Activated T-cell treated with anti-CD3 and anti-CD28 coated beads, Interleukin-2, amount 50 U/mL, for 24 hours (primary cell): ENCODE measurements at regions not wholly inside any gene's neighbourhood (a gene's known extent, or its start where the extent isn't known, plus 50 kb on each side); places are given as distances from the start of the nearest gene placed in this dataset.
"Not testable (repeated sequence)": the region's sequence is repeated elsewhere in the genome, so short reads cannot be mapped to it uniquely, and the experiment has no call there.

Experiments
- DNase-seq: peaks from one replicate; pipeline ENCODE4 v3.0.0-alpha.2; 2020
- H3K27ac Mint-ChIP-seq: 2 replicates; pipeline ENCODE4 v1.8.0; 2020; ENCODE audit warnings: mild to moderate bottlenecking, mixed read lengths
- H3K27me3 Mint-ChIP-seq: 2 replicates; pipeline ENCODE4 v1.8.0; 2020; ENCODE audit warnings: mixed read lengths
- H3K36me3 Mint-ChIP-seq: 2 replicates; pipeline ENCODE4 v1.8.0; 2020; ENCODE audit warnings: low read depth, mixed read lengths
- H3K4me1 Mint-ChIP-seq: 2 replicates; pipeline ENCODE4 v1.8.0; 2020; ENCODE audit warnings: low read depth, mixed read lengths
- H3K4me3 Mint-ChIP-seq: 2 replicates; pipeline ENCODE4 v1.8.0; 2020; ENCODE audit warnings: mild to moderate bottlenecking, moderate library complexity, mixed read lengths
- H3K9me3 Mint-ChIP-seq: 2 replicates; pipeline ENCODE4 v1.8.0; 2020; ENCODE audit warnings: mixed read lengths

DNA sequence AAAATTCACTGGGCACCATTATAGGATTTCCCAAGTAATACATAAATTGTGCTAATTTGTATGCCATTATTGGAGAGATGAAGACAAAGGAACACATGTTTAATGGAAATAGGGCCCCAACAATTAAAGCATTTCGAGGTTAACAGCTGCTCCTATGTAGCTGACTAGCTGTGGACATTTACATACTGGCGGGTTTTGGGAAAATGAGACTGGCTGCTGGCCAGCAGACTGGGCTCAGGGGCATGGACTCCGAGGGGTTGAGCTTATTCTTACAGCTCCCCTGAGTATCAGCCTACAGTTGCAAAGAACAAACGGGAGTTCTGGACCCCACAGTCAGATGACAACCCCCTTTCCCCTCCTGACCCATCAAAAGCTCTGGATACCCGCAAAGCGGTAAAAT, 91.9 kb upstream of the MYO3A start:
- peaks cover 5% of the 10 kb centered on the region for H3K9me3 Mint-ChIP-seq
- no peak overlapping the region for H3K27ac Mint-ChIP-seq
- no peaks in the 10 kb centered on the region for H3K27me3 Mint-ChIP-seq
- no peak overlapping the region for H3K4me3 Mint-ChIP-seq
- DNase-seq, result no peak
- no peaks in the 10 kb centered on the region for H3K4me1 Mint-ChIP-seq
- H3K36me3 Mint-ChIP-seq, result no peaks in the 10 kb centered on the region

DNA sequence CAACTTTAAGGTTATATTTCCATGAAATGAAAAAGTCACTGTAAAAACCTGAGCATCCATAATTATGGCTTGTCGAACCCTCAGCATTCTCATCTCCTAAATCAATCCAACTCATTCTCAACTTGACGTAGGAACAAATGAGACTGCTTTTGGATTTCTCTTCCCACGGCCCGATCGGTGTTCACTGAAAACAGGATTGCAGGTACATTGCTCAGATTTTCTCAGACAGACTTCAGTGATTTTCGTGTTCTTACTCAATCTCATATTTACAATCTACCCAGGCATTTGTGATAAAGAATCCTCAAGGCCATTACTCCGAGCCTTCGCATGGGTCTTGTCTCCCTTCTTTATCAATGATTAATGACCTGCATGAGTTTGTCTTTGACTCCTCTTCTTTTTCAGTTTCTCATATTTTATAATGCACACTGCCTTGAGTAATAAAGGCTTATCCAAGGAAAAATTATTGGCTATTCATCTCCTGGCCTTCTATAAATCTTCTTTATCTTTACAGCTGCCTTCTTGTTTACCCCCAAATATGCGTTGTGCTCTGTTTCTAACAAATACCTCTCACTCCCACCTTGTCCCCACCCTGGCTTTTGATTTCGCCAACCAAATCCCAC, 90.4 kb upstream of the MYO3A start:
- no peak for DNase-seq
- Mint-ChIP-seq H3K27ac (no peak overlapping the region), H3K4me3 (no peak overlapping the region), H3K27me3 (no peaks in the 10 kb centered on the region), H3K9me3 (peaks cover 5% of the 10 kb centered on the region), H3K36me3 (no peaks in the 10 kb centered on the region), H3K4me1 (no peaks in the 10 kb centered on the region)

DNA sequence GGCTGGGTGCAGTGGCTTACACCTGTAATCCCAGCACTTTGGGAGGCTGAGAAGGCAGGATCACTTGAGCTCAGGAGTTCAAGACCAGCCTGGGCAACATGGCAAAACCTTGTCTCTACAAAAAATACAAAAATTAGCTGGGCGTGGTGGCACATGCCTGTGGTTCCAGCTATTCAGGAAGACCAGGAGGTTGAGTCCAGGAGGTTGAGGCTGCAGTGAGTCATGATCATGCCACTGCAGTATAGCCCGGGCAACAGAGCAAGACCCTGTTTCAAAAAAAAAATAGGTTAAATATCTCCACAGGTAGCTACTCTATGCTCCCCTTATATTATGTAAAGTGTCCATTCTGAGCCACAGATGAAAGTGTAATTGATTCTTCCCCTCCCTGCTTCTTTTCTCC, 89.3 kb upstream of the MYO3A start:
- H3K4me1 Mint-ChIP-seq, H3K4me3 Mint-ChIP-seq, H3K9me3 Mint-ChIP-seq, H3K27ac Mint-ChIP-seq, DNase-seq, H3K36me3 Mint-ChIP-seq, H3K27me3 Mint-ChIP-seq: not testable (repeated sequence)

DNA sequence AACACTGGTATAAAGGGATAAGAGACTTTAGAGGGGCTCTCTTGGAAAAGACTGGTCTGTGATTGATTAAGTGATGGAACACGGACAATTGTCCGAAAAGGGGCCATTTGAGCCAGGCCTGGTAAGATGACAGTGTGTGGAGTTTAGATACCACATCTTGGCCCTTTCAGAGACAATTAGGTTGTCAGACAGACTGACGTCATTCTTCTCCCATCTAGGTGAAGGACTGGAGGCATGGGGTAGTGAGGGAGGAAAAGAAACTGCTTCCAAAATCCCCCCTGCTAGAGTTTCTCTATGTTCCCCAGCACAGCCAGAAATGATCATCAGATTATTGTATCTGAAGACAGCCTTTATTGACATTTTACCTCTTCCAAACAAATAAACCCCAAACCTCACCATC, 84.8 kb upstream of the MYO3A start:
- no peak for DNase-seq
- H3K36me3 Mint-ChIP-seq, result no peaks in the 10 kb centered on the region
- H3K4me1 Mint-ChIP-seq, result no peaks in the 10 kb centered on the region
- H3K9me3 Mint-ChIP-seq, result no peaks in the 10 kb centered on the region
- H3K27me3 Mint-ChIP-seq, result peaks cover 13% of the 10 kb centered on the region
- no peak overlapping the region for H3K27ac Mint-ChIP-seq
- no peak overlapping the region for H3K4me3 Mint-ChIP-seq

DNA sequence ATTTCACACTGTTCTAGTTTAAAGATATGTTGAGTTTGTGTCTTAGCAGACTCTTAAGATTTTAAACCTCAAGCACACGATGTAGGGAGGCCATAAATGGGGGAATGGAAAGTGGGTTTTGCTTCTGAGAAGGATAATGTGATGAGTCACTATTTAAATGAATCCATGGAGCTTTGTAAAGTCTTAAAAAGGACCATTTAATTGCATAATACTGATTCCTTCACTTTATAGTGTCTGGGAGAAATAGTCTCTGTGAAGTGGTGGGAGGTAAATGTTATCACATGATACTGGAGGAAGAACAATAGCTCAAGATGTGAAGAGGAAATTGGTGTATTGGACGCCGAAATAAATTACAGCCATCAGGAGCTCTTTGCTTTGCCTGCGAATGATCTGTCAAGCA, 84.0 kb upstream of the MYO3A start:
- Mint-ChIP-seq H3K36me3 (no peaks in the 10 kb centered on the region), H3K4me3 (no peak overlapping the region), H3K27me3 (peaks cover 13% of the 10 kb centered on the region), H3K9me3 (no peaks in the 10 kb centered on the region), H3K4me1 (no peaks in the 10 kb centered on the region), H3K27ac (no peak overlapping the region)
- no peak for DNase-seq

DNA sequence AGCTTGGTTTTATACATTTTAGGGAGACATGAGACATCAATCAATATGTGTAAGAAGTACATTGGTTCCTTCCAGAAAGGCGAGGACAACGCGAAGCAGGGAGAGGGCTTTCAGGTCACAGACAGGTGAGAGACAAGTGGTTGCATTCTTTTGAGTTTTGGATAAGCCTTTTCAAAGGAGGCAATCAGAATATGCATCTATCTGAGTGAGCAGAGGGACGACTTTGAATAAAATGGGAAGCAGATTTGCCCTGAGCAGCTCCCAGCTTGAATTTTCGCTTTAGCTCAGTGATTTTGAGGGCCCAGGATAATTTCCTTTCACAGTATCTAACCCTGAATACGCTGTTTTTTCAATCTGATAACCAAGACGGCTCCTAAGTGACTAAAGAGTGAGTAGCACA, 82.5 kb upstream of the MYO3A start:
- H3K9me3 Mint-ChIP-seq, result no peaks in the 10 kb centered on the region
- H3K27me3 Mint-ChIP-seq, result peaks cover 13% of the 10 kb centered on the region
- no peaks in the 10 kb centered on the region for H3K36me3 Mint-ChIP-seq
- no peak overlapping the region for H3K4me3 Mint-ChIP-seq
- H3K4me1 Mint-ChIP-seq, result no peaks in the 10 kb centered on the region
- no peak for DNase-seq
- no peak overlapping the region for H3K27ac Mint-ChIP-seq

DNA sequence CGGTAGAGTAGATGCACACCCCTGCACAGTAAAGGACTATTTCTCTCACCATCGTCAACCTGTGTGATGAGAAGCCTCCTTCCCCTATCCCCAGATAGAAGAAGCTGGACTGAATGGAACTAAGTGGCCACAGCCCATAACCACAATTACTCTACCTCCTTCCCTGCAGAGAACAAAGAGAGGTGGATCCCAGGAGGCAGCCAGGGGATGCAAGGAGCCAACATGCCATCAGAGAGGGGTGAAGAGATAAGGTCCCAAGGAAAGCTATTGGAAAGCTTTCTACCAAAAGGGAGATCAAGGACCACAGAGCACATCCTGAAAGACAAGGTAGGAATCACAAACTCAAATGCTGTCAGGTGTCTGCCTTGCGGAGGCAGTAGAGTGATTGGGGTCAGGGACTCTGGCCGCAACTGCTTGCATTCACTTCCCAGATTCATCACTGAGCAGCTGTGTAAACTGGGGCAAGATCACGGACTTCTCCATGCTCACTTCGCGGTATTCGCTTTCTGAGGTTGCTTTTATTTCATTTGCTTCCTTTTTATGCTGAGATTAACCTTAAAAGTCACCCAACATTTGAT, 81.6 kb upstream of the MYO3A start:
- H3K4me3 Mint-ChIP-seq, result no peak overlapping the region
- peaks cover 16% of the 10 kb centered on the region for H3K27me3 Mint-ChIP-seq
- no peaks in the 10 kb centered on the region for H3K4me1 Mint-ChIP-seq
- H3K27ac Mint-ChIP-seq, result no peak overlapping the region
- H3K9me3 Mint-ChIP-seq, result no peaks in the 10 kb centered on the region
- DNase-seq, result no peak
- H3K36me3 Mint-ChIP-seq, result no peaks in the 10 kb centered on the region

DNA sequence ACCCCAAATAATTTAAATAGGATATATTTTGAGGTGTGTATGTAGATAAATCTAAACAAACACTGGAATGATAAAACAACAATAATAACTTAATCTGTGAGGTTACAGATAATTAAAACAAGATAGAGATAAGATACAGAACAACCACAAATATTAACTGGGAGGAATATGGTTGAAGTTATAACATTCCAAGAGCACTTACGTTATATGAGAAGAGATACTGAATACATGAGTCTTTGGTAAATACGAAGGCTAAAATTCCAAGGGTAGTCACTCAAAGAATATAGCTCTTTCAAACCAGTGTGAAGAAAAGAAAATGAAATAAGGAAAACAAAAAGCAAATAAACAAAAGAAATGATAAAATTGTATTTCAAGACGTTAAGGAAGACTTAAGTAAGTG, 76.0 kb upstream of the MYO3A start:
- H3K4me3 Mint-ChIP-seq, result no peak overlapping the region
- DNase-seq, result no peak
- no peak overlapping the region for H3K27ac Mint-ChIP-seq
- H3K9me3 Mint-ChIP-seq, result no peaks in the 10 kb centered on the region
- peaks cover 6% of the 10 kb centered on the region for H3K27me3 Mint-ChIP-seq
- no peaks in the 10 kb centered on the region for H3K36me3 Mint-ChIP-seq
- no peaks in the 10 kb centered on the region for H3K4me1 Mint-ChIP-seq

DNA sequence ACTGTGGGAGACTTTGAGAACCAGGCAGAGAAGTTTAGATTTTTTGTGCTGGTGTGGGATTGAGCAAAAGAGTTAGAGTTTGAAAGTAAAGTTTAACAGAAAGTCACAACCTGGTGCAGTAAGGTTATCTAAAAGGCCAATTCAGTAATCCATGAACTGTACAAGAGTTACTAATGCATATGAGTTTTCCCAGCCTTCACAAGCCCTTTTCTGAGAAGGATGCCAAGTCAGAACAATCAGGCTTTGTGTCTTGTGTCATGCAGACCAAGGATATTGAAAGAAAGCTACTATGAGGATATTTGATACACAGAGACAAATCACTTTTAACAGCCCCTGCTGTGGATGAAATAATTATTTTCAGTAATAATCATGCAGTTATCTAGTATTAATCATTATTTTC, 68.8 kb upstream of the MYO3A start:
- H3K36me3 Mint-ChIP-seq, result no peaks in the 10 kb centered on the region
- no peaks in the 10 kb centered on the region for H3K4me1 Mint-ChIP-seq
- peaks cover 6% of the 10 kb centered on the region for H3K9me3 Mint-ChIP-seq
- H3K4me3 Mint-ChIP-seq, result no peak overlapping the region
- no peaks in the 10 kb centered on the region for H3K27me3 Mint-ChIP-seq
- H3K27ac Mint-ChIP-seq, result no peak overlapping the region
- DNase-seq, result no peak

DNA sequence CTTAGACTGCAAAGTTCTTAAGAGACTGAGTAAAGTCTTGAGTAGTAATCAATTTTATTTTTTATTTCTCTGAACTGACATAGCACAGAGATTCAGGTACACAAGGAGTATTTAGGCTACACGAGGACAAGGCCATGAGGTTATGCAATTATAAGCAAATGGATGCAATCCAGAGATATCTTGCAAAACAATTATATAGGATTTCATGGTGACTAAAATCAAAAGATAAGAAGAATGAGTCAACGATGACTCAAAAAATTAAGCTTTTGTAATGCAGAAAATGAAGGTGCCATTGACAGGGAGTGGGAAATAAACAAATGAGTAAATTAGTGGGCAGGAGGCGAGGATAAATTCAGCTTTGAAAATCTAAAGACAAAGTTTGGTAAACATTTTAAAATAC, 66.7 kb upstream of the MYO3A start:
- H3K4me3 Mint-ChIP-seq, result no peak overlapping the region
- no peak for DNase-seq
- no peaks in the 10 kb centered on the region for H3K36me3 Mint-ChIP-seq
- peaks cover 6% of the 10 kb centered on the region for H3K9me3 Mint-ChIP-seq
- peaks cover 2% of the 10 kb centered on the region for H3K27me3 Mint-ChIP-seq
- no peaks in the 10 kb centered on the region for H3K4me1 Mint-ChIP-seq
- no peak overlapping the region for H3K27ac Mint-ChIP-seq

DNA sequence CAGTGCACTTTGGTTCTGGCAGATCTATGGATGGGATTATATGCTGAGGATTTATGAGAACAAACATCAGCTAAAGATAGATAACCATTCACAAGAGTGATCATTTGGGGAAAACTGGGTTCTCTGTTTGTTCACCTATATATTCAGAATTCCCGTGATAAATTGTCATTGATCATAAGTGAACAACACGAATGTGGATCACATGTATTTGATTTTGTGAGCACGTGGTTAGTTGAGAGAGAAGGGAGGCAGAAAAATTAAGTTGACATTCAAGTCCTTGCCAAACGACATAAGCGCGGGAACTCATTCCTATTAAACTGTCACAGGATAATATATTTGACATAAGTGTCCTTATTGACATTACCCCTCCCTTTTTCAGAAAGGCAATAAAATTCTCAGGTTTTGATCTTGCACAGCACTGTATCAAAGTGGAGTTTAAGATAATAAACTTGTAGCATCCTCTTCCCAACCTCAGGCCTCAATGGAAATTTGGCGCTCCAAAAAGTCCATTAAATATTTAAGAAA, 64.9 kb upstream of the MYO3A start:
- H3K27me3 Mint-ChIP-seq, result peaks cover 4% of the 10 kb centered on the region
- no peaks in the 10 kb centered on the region for H3K4me1 Mint-ChIP-seq
- no peaks in the 10 kb centered on the region for H3K36me3 Mint-ChIP-seq
- H3K4me3 Mint-ChIP-seq, result no peak overlapping the region
- H3K9me3 Mint-ChIP-seq, result peaks cover 4% of the 10 kb centered on the region
- no peak for DNase-seq
- no peak overlapping the region for H3K27ac Mint-ChIP-seq

DNA sequence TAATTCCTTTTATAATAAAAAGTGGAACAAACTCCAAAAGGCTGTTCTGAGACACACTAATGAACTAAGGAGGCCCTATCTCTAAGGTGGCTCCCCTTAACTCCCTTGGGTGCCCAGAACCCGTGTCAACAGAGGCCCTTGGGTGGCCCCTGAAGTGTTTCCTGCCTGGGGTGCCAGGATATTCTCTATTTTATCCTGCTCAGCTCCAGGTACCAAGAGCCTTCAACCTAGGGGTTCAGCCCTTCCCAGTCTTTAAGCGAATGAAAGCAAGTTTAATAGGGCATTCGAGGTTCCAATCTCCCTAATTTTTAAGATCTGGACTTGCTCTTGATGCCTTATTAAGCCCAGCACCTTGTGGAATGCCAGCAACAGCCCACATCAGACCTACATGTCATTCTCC, 64.4 kb upstream of the MYO3A start:
- Mint-ChIP-seq H3K4me3 (no peak overlapping the region), H3K27me3 (peaks cover 4% of the 10 kb centered on the region), H3K9me3 (no peaks in the 10 kb centered on the region), H3K36me3 (no peaks in the 10 kb centered on the region), H3K27ac (no peak overlapping the region), H3K4me1 (no peaks in the 10 kb centered on the region)
- no peak for DNase-seq

DNA sequence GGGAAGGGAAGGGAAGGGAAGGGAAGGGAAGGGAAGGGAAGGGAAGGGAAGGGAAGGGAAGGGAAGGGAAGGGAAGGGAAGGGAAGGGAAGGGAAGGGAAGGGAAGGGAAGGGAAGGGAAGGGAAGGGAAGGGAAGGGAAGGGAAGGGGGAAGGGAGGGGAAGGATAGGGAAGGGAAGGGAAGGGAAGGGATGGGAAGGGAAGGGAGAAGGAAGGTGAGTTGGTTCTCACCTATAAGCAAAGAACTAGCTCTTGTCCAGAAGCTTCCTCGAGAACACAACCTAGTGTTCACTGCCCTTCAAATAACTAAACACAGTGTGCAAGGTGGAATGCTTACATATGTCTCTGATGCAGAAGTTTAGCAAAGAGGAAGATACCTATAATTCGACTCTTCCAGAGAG, 59.6 kb upstream of the MYO3A start:
- not testable (repeated sequence) for DNase-seq, H3K9me3 Mint-ChIP-seq, H3K36me3 Mint-ChIP-seq, H3K4me1 Mint-ChIP-seq, H3K27ac Mint-ChIP-seq, H3K27me3 Mint-ChIP-seq, H3K4me3 Mint-ChIP-seq

DNA sequence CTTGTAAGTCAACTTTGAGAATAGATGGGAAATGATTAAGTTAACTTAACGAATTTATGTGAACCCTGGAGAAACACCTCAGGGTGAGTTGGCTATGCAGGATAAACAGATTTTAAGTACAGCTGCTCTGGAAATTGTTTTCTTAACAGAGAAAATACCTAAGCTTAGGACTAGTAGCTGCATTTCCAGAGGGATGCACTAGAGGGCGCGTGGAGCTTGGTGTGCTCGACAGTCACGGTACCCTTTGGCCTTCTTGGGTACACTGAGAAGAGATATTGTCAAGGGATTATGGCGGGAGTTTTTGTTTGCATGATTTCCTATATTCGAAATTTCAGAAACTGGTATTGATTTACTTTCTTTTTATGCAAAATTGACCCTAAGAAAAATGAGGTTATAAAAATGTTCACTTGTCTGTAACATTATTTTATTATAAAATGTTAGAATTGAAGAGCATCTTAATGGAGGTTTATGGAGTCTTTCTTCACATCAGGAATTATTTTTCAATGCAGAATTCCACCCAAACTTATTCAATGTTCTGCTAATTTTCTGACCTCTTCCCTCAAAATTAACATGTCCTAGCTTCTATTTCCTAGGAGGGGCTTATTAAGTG, 58.4 kb upstream of the MYO3A start:
- no peaks in the 10 kb centered on the region for H3K4me1 Mint-ChIP-seq
- DNase-seq, result peak; percentile 65
- H3K27me3 Mint-ChIP-seq, result peaks cover 4% of the 10 kb centered on the region
- H3K4me3 Mint-ChIP-seq, result no peak overlapping the region
- no peaks in the 10 kb centered on the region for H3K36me3 Mint-ChIP-seq
- no peak overlapping the region for H3K27ac Mint-ChIP-seq
- H3K9me3 Mint-ChIP-seq, result no peaks in the 10 kb centered on the region

DNA sequence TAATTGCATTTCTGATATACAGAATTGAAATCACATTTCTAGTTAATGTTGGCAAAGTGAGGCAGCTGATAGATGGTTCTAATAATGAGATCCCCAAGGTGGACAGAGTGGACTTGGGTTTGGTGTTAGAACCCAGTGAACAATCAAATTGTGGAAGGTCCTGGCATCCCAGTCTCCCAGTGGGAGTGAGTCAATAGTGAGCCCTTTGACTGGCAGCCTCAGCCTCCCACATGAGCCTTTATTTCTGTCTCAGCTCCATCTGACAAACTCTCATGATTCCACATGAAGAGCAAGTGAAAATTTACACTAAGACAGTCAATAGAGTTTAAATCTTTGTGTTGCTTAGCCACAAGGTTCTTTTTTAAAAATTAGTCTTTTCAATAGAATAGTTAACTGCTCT, 56.7 kb upstream of the MYO3A start:
- Mint-ChIP-seq H3K4me3 (no peak overlapping the region), H3K27ac (no peak overlapping the region), H3K36me3 (no peaks in the 10 kb centered on the region), H3K27me3 (peaks cover 2% of the 10 kb centered on the region), H3K4me1 (no peaks in the 10 kb centered on the region), H3K9me3 (no peaks in the 10 kb centered on the region)
- no peak for DNase-seq
